Astrocyte of the cerebellum (primary cell): ENCODE measurements at regions not wholly inside any gene's neighbourhood (a gene's known extent, or its start where the extent isn't known, plus 50 kb on each side); places are given as distances from the start of the nearest gene placed in this dataset.

ENCODE experiments used
- DNase-seq: peaks from one replicate; pipeline ENCODE4 v3.0.0-alpha.2; 2011; ENCODE audit warnings: low read depth
- H3K4me3 ChIP-seq: 2 replicates; pipeline ENCODE4 v1.5.1; 2011; ENCODE audit warnings: mild to moderate bottlenecking, low read depth, low read length, moderate library complexity
- CTCF ChIP-seq: IDR thresholded peaks from 2 replicates; pipeline ENCODE4 v1.5.1; 2012; ENCODE audit warnings: low read length, low read depth, moderate library complexity, mild to moderate bottlenecking; ENCODE audit errors: missing control alignments
- in situ Hi-C: cut with HindIII; loops from 2 replicates; pipeline ENCODE4 v1.10.0; 2017; ENCODE audit warnings: low sequenced_read_pairs

- TF ChIP-seq CTCF, result no peak
- no peak for DNase-seq
- H3K4me3 ChIP-seq, result no peak overlapping the region
- in situ Hi-C loops, result no loop called here
These were observed 59.8 kb upstream of the TES start for GRCh38 chr7:116150588-116150987.

- H3K4me3 ChIP-seq, result no peak overlapping the region
- DNase-seq, result no peak
- no peak for TF ChIP-seq CTCF
- in situ Hi-C loops, result no loop called here
These were observed 58.1 kb upstream of the TES start for GRCh38 chr7:116152276-116152675.

GRCh38 chr7:116153050-116153449 is 57.3 kb upstream of the TES start:
- no peak for TF ChIP-seq CTCF

GRCh38 chr7:116159711-116160110 is 50.6 kb upstream of the TES start:
- DNase-seq, result no peak
- no peak overlapping the region for H3K4me3 ChIP-seq
- no peak for TF ChIP-seq CTCF
- in situ Hi-C loops, result no loop called here

More at GRCh38 chr7:116153050-116153449, 57.3 kb upstream of the TES start:
- in situ Hi-C loops, result no loop called here
- H3K4me3 ChIP-seq, result no peak overlapping the region
- DNase-seq, result no peak
